Nephron progenitor cell (in vitro differentiated cells): ENCODE measurements at regions not wholly inside any gene's neighbourhood (a gene's known extent, or its start where the extent isn't known, plus 50 kb on each side); places are given as distances from the start of the nearest gene placed in this dataset.

Experiments
- DNase-seq: peaks from one replicate; pipeline ENCODE4 v3.0.0; 2021
- H3K27ac Mint-ChIP-seq: 2 replicates; pipeline ENCODE4 v1.8.0; 2021; ENCODE audit warnings: mild to moderate bottlenecking, moderate library complexity, mixed read lengths
- H3K27me3 Mint-ChIP-seq: 2 replicates; pipeline ENCODE4 v1.8.0; 2021; ENCODE audit warnings: mild to moderate bottlenecking, low read depth, mixed read lengths; ENCODE audit not compliant: poor library complexity
- H3K36me3 Mint-ChIP-seq: 2 replicates; pipeline ENCODE4 v1.8.0; 2021; ENCODE audit warnings: low read depth, mixed read lengths
- H3K4me1 Mint-ChIP-seq: 2 replicates; pipeline ENCODE4 v1.8.0; 2021; ENCODE audit warnings: mixed read lengths
- H3K4me3 Mint-ChIP-seq: 2 replicates; pipeline ENCODE4 v1.8.0; 2021; ENCODE audit warnings: mild to moderate bottlenecking, moderate library complexity, mixed read lengths
- H3K9me3 Mint-ChIP-seq: 2 replicates; pipeline ENCODE4 v1.8.0; 2021; ENCODE audit warnings: mild to moderate bottlenecking, moderate library complexity, mixed read lengths
- CTCF ChIP-seq: fragments of 200-600 bp; sonication (generic); IDR thresholded peaks from 2 replicates; pipeline ENCODE4 v1.5.0; 2021; ENCODE audit warnings: antibody characterized with exemption

GRCh38 chr10:20672741-20673140 is 224.4 kb downstream of the NEBL start:
- Mint-ChIP-seq H3K4me3 (no peak overlapping the region), H3K36me3 (no peaks in the 10 kb centered on the region), H3K4me1 (peaks cover 12% of the 10 kb centered on the region), H3K27ac (no peak overlapping the region), H3K9me3 (no peaks in the 10 kb centered on the region), H3K27me3 (peaks cover 3% of the 10 kb centered on the region)
- no peak for TF ChIP-seq CTCF
- DNase-seq, result no peak

- no peak overlapping the region for H3K27ac Mint-ChIP-seq
Observed at GRCh38 chr10:20670579-20670978, 226.5 kb downstream of the NEBL start.

GRCh38 chr10:20668985-20669384 is 228.1 kb downstream of the NEBL start:
- no peak for TF ChIP-seq CTCF
- H3K4me1 Mint-ChIP-seq, result no peaks in the 10 kb centered on the region
- no peak overlapping the region for H3K4me3 Mint-ChIP-seq
- no peak for DNase-seq
- H3K9me3 Mint-ChIP-seq, result peaks cover 4% of the 10 kb centered on the region
- no peak overlapping the region for H3K27ac Mint-ChIP-seq
- H3K36me3 Mint-ChIP-seq, result no peaks in the 10 kb centered on the region
- peaks cover 3% of the 10 kb centered on the region for H3K27me3 Mint-ChIP-seq

More at GRCh38 chr10:20670579-20670978, 226.5 kb downstream of the NEBL start:
- H3K4me1 Mint-ChIP-seq, result peaks cover 10% of the 10 kb centered on the region
- peaks cover 3% of the 10 kb centered on the region for H3K27me3 Mint-ChIP-seq
- no peaks in the 10 kb centered on the region for H3K9me3 Mint-ChIP-seq
- no peak for TF ChIP-seq CTCF
- H3K36me3 Mint-ChIP-seq, result no peaks in the 10 kb centered on the region
- no peak overlapping the region for H3K4me3 Mint-ChIP-seq
- no peak for DNase-seq

GRCh38 chr10:20662742-20663141 is 234.4 kb downstream of the NEBL start:
- Mint-ChIP-seq H3K27ac (no peak overlapping the region), H3K4me1 (peaks cover under 1% of the 10 kb centered on the region), H3K27me3 (no peaks in the 10 kb centered on the region), H3K4me3 (no peak overlapping the region), H3K36me3 (no peaks in the 10 kb centered on the region), H3K9me3 (peaks cover 12% of the 10 kb centered on the region)
- TF ChIP-seq CTCF, result no peak
- no peak for DNase-seq

- DNase-seq, result no peak
- Mint-ChIP-seq H3K4me1 (peaks cover 11% of the 10 kb centered on the region), H3K36me3 (no peaks in the 10 kb centered on the region), H3K27me3 (no peaks in the 10 kb centered on the region), H3K9me3 (peaks cover 10% of the 10 kb centered on the region), H3K27ac (no peak overlapping the region), H3K4me3 (no peak overlapping the region)
- no peak for TF ChIP-seq CTCF
Observed at GRCh38 chr10:20659225-20659624, 237.9 kb downstream of the NEBL start.

- Mint-ChIP-seq H3K4me3 (no peak overlapping the region), H3K27me3 (no peaks in the 10 kb centered on the region), H3K36me3 (no peaks in the 10 kb centered on the region), H3K27ac (no peak overlapping the region), H3K9me3 (peaks cover 7% of the 10 kb centered on the region), H3K4me1 (peaks cover 11% of the 10 kb centered on the region)
- no peak for DNase-seq
- TF ChIP-seq CTCF, result no peak
Observed at GRCh38 chr10:20658158-20658557, 239.0 kb downstream of the NEBL start.
